ENCODE measurements at regions not wholly inside any gene's neighbourhood (a gene's known extent, or its start where the extent isn't known, plus 50 kb on each side); places are given as distances from the start of the nearest gene placed in this dataset.

GRCh38 chr11:121775276-121775675 is 322.5 kb upstream of the SORL1-AS1 start:
- TF ChIP-seq CTCF (IDR thresholded peaks at IDR 0.05) (no peak), EZH2 (IDR thresholded peaks at IDR 0.05; ENCODE audit: borderline replicate concordance, insufficient read depth, low read depth, low read length, poor library complexity, severe bottlenecking) (no peak)
